ENCODE measurements at regions not wholly inside any gene's neighbourhood (a gene's known extent, or its start where the extent isn't known, plus 50 kb on each side); places are given as distances from the start of the nearest gene placed in this dataset.

GRCh38 chr21:23861911-23862504 is 1745.3 kb downstream of the MRPL39 start:
- no peak overlapping the region for H3K4me2 ChIP-seq (ENCODE audit: low read length)
- H3K9me3 ChIP-seq (ENCODE audit: low read length), result no peaks in the 10 kb centered on the region
- H3K27me3 ChIP-seq (ENCODE audit: insufficient read depth, low read depth, low read length), result no peaks in the 10 kb centered on the region
- H3K36me3 ChIP-seq (ENCODE audit: insufficient read depth, low read length), result no peaks in the 10 kb centered on the region
- no peaks in the 10 kb centered on the region for H3K79me2 ChIP-seq (replicated peaks; ENCODE audit: insufficient read depth, low read length)
- no peak overlapping the region for H3K4me3 ChIP-seq (ENCODE audit: low read length)
- no peak overlapping the region for H3K27ac ChIP-seq (ENCODE audit: low read length)
- H3K9ac ChIP-seq (ENCODE audit: low read length), result no peak overlapping the region
- H3K9me2 ChIP-seq (ENCODE audit: insufficient read depth, low read length), result no peaks in the 10 kb centered on the region
- no peak overlapping the region for H2AFZ ChIP-seq (ENCODE audit: low read depth, low read length)
- no peaks in the 10 kb centered on the region for H3F3A ChIP-seq (ENCODE audit: insufficient read depth, low read length, poor library complexity, severe bottlenecking)
- H4K20me1 ChIP-seq (ENCODE audit: insufficient read depth), result no peaks in the 10 kb centered on the region
- TF ChIP-seq EZH2 (IDR thresholded peaks at IDR 0.05; ENCODE audit: borderline replicate concordance, insufficient read depth, low read length, poor library complexity, severe bottlenecking), result no peak
- TF ChIP-seq EP300 (conservative IDR thresholded peaks at IDR 0.05; ENCODE audit: poor library complexity, severe bottlenecking), result no peak
- TF ChIP-seq SMC3 (conservative IDR thresholded peaks at IDR 0.05; ENCODE audit: poor library complexity), result no peak
- TF ChIP-seq CTCF (IDR thresholded peaks at IDR 0.05; ENCODE audit: poor library complexity, severe bottlenecking), result no peak
- TF ChIP-seq MXI1 (conservative IDR thresholded peaks at IDR 0.05; ENCODE audit: poor library complexity, severe bottlenecking), result no peak
- no peak for TF ChIP-seq REST (IDR thresholded peaks at IDR 0.05; ENCODE audit: borderline replicate concordance)
- no peak for TF ChIP-seq TAF1 (IDR thresholded peaks at IDR 0.05; ENCODE audit: low read depth)
- no peak for TF ChIP-seq POLR2AphosphoS5 (IDR thresholded peaks at IDR 0.05)
- TF ChIP-seq RAD21 (conservative IDR thresholded peaks at IDR 0.05), result no peak

GRCh38 chr21:23858878-23859277 is 1748.4 kb downstream of the MRPL39 start:
- H3K4me3 ChIP-seq (ENCODE audit: low read length), result no peak overlapping the region
- H3K27me3 ChIP-seq (ENCODE audit: insufficient read depth, low read depth, low read length), result no peaks in the 10 kb centered on the region
- no peaks in the 10 kb centered on the region for H3F3A ChIP-seq (ENCODE audit: insufficient read depth, low read length, poor library complexity, severe bottlenecking)
- H3K9me2 ChIP-seq (ENCODE audit: insufficient read depth, low read length), result no peaks in the 10 kb centered on the region
- H2AFZ ChIP-seq (ENCODE audit: low read depth, low read length), result no peak overlapping the region
- H3K79me2 ChIP-seq (replicated peaks; ENCODE audit: insufficient read depth, low read length), result no peaks in the 10 kb centered on the region
- TF ChIP-seq TAF1 (IDR thresholded peaks at IDR 0.05; ENCODE audit: low read depth) (no peak), RAD21 (conservative IDR thresholded peaks at IDR 0.05) (no peak), MXI1 (conservative IDR thresholded peaks at IDR 0.05; ENCODE audit: poor library complexity, severe bottlenecking) (no peak), CTCF (IDR thresholded peaks at IDR 0.05; ENCODE audit: poor library complexity, severe bottlenecking) (no peak), EZH2 (IDR thresholded peaks at IDR 0.05; ENCODE audit: borderline replicate concordance, insufficient read depth, low read length, poor library complexity, severe bottlenecking) (no peak), EP300 (conservative IDR thresholded peaks at IDR 0.05; ENCODE audit: poor library complexity, severe bottlenecking) (no peak), POLR2AphosphoS5 (IDR thresholded peaks at IDR 0.05) (no peak)
- H3K27ac ChIP-seq (ENCODE audit: low read length), result no peak overlapping the region
- H3K36me3 ChIP-seq (ENCODE audit: insufficient read depth, low read length), result no peaks in the 10 kb centered on the region
- no peaks in the 10 kb centered on the region for H3K9me3 ChIP-seq (ENCODE audit: low read length)
- H3K9ac ChIP-seq (ENCODE audit: low read length), result no peak overlapping the region
- H3K4me2 ChIP-seq (ENCODE audit: low read length), result no peak overlapping the region
- H4K20me1 ChIP-seq (ENCODE audit: insufficient read depth), result no peaks in the 10 kb centered on the region

Measured in neural cell (in vitro differentiated cells).